UCSD-AML1 (cell line): ENCODE measurements at regions not wholly inside any gene's neighbourhood (a gene's known extent, or its start where the extent isn't known, plus 50 kb on each side); places are given as distances from the start of the nearest gene placed in this dataset.

Experiments used
- DNase-seq: peaks from one replicate; lab custom pipeline; 2025; ENCODE audit not compliant: unreplicated experiment; lab: John Stamatoyannopoulos, UW

DNA sequence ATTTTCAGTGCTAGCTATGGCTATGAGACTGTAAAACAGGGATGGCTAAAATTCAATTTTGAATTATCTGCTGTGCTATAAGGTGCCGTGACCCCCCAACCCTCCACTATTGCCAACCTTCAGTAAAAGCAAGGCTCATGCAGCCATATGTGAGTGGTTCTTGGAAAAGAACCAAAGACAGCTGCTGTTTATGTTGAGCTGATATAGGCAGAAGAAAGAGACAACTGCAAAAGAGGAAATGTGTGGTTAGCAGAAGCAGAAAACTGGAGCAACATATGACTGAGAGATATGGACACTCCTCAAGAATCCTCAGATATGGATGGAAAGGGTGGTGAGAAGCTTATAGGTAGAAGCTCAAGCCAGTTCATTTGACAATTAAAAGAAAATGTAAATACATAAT lies 200.3 kb downstream of the TLE1 start:
- DNase-seq: no peak

DNA sequence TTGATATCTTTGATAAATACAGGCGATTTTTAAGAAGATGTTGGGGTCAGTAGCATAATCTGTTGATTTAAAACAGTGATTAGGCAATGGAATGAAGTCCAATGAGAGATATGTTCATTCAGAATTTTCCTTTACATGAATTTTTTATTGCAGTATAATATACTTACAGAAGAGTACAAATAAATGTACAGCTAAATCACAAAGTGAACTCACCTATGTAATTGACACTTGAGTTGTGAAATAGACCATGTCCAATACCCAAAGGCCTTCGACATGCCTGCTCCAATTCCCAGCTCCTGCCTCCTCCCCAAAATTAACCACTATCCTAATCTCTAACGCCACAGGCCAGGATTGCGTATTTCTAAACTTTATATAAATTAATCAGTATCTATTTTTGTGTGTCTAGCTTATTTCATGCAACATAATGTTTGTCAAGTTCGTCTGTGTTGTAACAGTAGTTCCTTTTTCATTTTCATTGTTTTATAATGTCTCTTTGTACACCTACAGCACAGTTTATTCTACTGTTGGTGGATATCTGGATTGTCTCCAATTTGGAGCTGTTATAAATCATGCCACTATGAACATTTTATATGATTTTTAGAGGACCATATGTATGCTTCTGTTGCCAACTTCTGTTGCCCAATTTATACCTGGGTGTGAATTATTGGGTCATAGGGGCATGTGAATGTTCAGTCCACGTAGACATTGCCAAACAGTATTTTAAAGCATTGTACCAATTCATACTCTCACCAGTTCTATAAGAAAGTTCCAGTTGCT lies 208.3 kb downstream of the TLE1 start:
- DNase-seq: no peak

DNA sequence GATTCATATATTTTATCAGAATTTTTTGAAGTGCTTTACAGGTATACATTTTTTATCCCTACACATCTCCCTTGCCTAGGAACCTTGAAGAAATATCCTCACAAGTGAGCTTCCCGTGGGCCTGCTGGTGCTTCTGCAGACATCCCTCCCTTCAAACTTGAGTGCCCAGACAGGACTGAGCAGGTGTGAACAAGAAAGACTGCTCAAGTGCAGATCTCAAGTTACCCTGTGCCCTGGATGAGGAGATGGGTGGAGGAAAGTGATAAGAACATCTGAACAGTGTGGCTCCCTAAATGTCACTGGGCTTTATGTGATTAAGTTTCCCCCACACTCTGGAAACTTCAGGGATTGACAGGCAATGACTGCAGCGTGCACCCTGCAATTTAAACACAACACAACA lies 209.8 kb downstream of the TLE1 start:
- no peak for DNase-seq

DNA sequence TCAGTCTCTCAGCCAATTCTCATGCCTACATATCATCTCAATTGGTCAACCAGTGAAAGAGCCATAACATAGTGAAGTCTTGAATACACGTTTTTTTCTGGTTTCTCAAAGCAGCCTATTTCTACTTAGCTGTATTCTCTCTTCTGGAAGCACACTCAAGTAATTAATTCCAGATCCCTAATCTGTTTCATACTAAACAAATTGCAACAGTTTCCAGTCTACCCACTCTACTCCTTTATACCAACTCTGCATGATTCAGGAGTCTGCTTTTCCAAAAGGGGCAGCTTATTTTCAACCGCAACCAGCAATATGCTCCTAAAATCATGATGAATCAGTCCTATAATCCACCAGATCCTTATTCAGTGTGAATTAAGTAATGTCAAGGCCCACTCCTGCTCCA lies 211.7 kb downstream of the TLE1 start:
- no peak for DNase-seq

DNA sequence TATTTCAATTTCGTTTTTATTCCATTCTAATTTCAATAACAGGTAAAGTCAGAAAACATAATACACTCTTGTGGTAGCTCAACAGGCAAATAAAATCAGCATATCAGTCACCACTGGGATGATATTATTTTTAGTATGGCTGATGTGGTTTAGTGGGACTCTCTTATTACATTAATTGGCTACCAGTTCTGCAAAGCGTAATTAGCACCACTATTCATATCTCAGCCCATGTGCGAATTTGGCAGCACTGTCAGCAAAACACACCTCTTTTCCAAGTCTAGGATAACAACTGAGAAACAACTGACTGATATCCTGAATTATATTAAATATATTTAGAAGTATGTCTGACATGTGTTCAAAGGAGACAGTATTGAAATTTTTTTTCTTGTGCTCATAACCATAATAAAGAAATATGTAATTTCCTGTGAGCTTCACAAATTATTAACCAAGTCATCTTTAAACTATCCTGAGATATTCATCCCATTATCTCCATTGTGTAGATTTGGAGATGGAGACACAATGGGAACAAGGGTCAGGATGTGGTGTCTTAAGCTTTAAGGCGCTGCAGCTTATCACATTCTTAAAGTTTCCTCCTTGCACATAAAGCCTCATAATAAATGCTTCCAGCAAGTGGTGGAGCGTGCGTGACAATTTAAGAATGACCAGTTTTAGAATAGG lies 212.4 kb downstream of the TLE1 start:
- DNase-seq: no peak

DNA sequence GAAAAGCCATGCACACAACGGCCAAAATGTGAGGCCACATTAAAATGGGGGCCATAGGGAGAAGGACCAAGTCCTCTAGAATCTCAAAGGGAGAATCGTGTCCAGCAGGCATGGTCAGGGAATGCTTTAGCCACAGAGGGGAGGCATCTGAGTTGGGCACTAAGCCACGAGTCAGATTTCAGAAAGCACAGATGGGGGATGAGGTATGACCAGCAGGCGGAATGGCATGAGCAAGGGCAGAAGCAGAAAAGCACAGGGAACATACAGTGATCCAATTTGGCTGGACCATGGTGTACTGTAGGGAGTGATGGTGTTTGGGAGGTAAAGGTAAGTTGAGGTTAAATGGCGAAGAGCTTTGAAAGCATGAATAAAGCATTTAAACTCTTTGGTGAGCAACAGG lies 214.6 kb downstream of the TLE1 start:
- DNase-seq: no peak

DNA sequence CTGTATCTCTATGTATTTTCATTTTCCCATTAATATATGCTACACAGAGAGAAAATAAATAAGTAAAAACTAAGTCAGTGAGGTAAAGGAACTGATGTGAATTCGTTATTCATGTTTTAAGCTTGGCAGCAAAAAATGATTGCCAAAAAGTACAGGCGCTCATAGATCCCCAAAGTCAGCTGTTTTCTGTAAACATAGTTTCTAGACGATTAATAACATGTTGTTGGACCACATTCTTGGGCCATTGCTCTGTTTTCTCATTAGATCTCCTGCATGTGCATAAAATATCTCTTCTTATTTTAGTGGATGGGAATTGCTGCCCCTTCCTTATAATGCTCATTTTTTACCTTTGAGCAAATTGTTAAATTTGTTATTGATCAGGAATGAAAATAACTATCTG lies 215.2 kb downstream of the TLE1 start:
- no peak for DNase-seq

DNA sequence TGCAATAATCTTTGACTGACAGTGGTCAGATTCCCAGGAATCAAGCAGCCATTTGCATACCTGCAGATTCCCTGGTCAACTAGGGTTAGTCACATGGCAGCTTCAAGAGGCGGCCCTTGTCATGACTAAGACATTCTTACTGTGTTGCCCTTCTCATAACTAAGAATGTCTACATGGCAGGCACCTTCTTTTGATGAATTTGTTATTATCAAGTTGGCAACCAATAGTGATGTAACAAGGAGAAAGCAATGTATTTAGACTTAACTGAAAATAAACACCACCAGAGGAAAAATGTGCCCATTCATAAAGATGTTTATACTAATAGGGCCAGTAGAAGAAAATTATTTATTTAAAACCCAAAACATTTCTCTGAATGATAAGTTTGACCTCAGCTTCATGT lies 215.6 kb downstream of the TLE1 start:
- DNase-seq: no peak

DNA sequence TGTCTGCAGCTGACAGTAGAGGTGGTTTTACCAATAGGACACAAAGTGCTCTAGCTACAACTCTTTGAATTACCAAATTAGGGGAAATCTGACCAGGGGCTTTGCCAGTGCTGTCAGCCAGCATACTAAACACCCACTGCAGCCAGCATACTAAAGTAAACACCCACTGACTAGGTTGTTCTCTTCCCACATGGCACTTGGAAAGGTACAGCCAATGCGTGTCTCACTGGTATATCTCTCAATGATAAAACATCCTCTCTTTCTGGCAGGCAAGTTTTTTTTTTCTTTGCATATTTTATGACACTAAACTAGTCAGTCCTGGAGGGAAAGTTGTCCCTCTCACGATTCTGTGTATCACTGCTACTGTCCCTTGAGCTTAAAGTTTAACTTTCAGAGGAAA lies 216.1 kb downstream of the TLE1 start:
- DNase-seq: no peak

DNA sequence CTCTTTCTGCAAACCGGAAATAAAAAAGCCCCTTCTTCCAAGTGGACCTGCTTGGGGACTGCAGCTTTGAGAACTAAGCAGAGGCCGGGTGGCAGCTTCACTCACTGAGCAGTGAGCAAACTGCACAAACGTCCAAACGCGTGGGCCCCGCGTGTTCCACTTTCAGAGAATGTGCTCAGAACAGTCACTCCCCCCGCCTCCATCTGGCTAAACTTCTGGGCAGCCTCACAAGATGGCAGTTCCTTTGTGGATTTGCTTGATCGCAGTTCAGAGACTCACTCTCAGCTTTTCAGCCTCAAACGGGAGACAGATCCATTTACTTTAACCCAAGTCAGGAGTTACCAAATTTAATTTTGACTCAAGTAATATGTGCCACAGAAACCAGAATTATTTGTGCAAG lies 216.6 kb downstream of the TLE1 start:
- no peak for DNase-seq

DNA sequence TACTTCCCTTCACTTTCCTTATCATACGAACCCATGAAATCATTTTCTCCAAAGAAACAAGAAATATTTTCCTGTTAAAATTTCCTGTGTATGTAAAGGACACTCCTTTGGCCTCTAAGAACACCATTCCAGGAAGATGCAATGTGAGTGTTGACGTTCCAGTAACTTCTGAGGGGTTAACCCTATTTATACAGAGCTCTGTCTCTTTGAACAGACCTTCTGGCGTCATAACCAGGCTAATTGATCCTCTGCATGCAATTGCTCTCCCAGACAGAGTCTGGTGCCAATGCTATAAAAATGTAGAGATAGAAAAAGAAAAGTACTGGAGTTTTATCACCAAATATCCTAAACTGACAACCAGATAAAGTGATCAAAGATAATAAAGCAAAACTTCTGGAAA lies 218.5 kb downstream of the TLE1 start:
- no peak for DNase-seq

DNA sequence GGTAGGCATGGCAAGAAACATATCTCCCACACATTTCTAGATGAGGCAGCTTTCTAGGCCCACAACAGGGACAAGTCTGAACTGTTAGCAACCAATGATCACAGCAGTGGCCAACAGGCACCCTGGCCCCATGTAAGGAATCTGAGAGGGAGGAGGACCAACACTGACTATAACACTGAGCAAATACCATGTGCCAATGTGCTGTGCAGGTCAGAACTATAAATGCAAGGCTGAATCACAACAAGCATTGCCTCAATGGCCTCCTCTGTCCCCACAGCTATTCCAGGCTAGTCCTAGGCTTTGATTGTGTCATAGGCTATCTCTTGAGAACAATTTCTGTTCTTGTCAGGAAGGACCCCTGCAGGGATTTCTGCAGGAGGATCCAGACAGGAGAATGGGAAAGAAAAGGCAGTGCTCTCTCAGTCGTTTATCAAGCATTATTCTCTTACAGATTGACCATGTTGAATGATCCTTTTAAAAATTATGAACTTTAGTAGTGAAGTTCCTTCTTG lies 221.2 kb downstream of the TLE1 start:
- DNase-seq: no peak

DNA sequence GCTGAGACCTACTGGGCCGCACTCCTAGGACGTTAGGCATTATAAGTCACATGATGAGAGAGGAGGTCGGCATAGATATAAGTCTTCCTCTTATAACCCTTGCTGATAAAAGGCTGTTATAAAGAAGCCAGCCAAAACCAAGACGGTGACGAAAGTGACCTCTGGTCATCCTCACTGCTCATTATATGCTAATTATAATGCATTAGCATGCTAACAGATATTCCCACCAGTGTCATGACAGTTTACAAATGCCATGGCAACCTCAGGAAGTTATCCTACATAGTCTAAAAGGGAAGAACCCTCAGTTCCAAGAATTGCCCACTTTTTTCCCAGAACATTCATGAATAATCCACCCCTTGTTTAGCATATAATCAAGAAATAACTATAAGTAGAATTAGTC lies 222.4 kb downstream of the TLE1 start:
- no peak for DNase-seq

DNA sequence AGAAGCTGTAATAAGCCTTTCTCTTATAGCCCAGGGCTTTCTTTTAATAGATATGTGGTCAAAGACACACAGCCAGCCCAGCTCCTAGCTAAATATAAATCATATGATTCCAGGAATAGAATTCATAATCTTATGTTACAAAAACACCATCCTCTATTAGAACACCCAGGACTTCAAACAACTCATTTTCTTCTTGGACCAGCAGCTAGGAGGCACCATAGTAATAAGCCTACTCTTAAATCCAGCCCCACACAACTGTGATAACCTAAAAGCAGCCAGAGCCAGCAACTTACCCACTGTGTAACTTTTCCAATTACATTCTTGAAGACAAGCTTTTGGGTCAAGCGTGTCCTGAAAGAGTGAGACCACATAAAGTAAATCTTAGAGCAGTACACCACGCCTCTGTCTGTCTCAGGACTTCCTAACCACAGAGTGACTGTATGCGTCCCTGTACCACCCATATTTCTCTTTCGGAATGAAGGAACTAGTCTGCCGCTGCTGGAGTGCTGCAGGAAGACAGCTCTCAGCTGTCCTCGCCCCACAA lies 223.8 kb downstream of the TLE1 start:
- no peak for DNase-seq

DNA sequence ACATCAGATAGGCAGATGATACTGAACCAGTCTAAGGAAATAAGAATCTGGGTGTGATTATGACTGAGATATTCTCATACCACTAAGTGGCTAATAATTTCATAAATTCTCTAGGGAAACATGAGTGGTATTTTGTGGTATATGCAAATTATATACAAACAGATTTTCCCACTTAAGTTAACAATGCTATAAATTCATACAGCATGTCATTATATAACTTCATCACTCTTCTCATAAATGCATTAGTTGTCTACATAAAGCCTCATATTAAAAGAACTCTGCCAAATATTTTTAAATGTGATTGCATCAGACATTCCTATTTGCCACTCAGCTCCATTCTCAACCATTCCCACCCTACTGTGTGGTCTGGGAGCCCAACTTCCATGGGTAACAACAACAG lies 226.5 kb downstream of the TLE1 start:
- DNase-seq: no peak

DNA sequence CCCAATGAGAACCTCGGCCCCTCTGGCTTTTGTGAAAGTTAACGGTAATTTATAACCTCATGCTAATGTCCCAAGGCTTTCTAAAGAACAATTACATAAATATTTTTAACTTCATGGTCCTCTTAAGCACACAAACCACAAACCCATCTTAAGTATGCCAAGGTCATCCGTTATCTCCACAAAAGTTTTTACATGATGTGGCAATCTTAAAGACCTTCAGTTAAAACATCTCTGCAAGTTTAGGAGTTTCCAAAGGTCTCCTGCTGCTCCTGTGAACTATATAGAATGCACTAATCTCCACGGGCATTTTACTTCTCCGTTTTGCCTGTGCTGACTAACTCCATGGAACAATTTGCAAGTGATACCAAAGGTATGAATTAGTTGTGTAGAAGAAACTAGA lies 228.2 kb downstream of the TLE1 start:
- no peak for DNase-seq

DNA sequence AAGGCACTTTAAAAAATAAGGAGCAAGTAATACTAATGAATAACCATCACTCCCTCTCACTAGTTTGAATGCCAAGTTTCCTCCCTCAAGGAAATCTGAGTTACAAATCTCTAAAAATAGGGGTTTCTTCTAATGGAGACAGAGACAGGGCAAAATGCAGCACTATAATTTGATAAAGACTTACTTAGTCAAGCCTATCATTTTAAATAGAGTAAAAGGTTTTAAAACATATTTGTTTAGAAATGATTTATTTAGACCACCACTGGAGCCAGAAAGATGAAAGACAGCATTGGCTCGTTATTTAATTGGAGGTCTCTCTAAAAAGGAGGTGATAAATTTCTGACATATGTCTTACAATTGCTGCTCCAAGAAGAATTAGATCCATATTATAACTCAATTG lies 228.7 kb downstream of the TLE1 start:
- no peak for DNase-seq

DNA sequence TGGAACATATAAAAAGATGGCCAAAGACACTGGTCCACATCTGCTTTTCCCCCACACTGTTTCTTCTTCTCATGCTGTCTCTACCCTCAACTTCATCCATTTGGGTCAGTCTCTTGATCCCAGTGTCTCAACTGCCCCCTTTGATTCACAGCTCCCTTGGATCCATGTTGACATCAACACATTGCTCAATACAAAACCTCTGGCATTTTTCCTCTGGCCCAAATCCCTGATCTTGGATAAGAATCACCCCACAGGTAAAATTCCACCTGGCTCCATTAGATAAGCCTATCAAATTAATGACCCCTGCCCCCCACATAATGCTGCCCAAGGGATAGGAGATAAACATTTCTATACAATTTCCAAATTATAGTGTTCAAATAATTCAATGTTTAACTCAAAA lies 229.8 kb downstream of the TLE1 start:
- DNase-seq: no peak

DNA sequence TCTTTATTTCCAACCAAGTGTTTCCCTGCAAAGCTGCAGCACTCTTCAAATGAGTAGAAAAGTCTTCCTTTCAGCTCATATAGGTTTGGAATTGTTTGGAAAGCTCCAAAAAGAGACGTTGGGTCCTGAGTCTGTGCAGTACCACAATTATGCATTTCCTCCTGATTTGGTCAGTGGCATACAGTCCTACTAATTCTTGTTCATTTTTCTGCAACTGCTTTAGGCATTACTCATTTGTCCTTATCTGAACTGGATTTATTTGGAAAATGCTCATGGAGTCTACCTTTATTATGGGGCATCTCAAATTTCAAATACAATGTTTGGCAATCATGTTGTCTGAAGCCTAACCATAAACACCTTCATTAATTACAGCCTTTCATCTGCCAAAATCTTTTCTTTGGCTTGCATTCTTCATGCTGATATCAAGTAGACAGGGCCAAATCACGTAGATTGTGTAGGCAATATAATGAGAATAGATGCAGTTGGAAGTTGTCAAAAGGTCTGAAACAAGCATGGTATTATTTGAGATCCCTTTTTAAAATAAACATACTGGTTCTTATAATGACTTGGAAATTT lies 232.8 kb downstream of the TLE1 start:
- no peak for DNase-seq

DNA sequence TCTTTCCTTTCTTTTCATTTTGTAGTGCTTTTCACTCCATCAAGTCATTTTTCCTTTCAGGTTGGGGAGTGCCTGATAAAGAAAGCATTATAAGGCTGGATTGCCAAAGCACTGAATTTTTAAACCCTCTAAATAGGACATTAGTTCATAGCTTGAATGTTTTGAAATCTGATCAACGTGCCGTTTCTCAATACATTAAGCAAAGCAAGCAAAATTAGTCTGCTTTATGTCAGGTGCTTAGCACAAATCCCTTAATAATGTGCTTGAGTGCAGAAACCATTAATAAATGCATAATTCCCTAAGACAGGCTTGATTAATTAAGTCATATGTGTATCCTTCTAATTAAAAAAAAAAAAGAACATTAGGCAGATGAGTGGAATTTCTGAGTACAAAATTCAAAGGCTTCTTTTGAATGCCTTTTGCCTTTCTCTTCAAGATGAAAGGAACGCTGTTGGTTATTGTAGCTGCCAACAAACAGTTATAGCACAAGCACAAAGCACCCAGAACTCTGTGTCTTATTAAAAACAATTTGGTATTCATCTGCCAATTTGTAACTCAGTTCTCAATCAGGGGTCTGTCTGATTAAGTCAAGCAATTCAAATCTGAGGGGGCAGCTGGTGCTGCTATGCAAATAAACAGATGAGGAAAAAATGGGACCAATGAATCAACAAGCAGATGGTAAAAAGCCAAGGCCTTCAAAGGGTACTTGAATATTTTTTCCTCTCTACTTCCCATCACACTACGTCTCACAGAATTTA lies 233.7 kb downstream of the TLE1 start:
- no peak for DNase-seq

DNA sequence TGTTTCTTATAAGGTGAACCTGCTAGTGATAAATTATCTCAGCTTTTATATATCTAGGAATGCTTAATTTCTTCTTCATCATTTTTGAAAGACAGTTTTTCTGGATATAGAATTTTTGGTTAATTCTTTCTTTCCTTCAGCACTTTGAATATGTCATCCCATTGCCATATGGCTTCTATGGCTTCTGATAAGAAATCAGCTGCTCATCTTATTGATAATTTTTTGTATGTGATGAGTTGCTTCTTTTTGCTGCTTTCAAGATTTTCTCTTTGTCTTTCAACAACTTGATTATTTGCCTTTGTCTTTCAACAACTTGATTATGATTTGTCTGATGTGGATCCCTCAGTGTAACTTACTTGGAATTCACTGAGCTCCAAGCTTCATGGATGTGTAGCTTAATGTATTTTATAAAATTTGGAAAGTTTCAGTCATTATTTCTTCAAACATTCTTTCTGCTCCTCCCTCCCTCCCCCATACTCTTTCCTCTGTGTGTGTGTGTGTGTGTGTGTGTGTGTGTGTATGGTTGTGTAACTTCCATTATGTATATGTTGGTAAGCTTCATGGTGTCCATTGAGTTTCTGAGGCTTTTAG lies 243.9 kb downstream of the TLE1 start:
- no peak for DNase-seq
